Bronchial epithelial cell (primary cell): ENCODE measurements at regions not wholly inside any gene's neighbourhood (a gene's known extent, or its start where the extent isn't known, plus 50 kb on each side); places are given as distances from the start of the nearest gene placed in this dataset.

Experiments used
- DNase-seq: peaks from one replicate; pipeline ENCODE4 v3.0.0-alpha.2; 2010; ENCODE audit warnings: low read depth
- FAIRE-seq: peaks from 2 replicates; lab custom pipeline; 2011; peaks lifted over from hg19 to GRCh38; lab: Jason Lieb, UNC
- H3K27me3 ChIP-seq: 2 replicates; pipeline ENCODE4 v1.5.1; 2011; ENCODE audit warnings: low read length; ENCODE audit not compliant: control insufficient read depth, insufficient read depth
- H3K36me3 ChIP-seq: 2 replicates; pipeline ENCODE4 v1.5.1; 2011; ENCODE audit warnings: low read length; ENCODE audit not compliant: control insufficient read depth, insufficient read depth
- H3K4me3 ChIP-seq: 2 replicates; pipeline ENCODE4 v1.5.1; 2011; ENCODE audit warnings: mild to moderate bottlenecking, low read depth, low read length, control low read depth
- CTCF ChIP-seq: IDR thresholded peaks from 2 replicates; pipeline ENCODE4 v1.5.1; 2011; ENCODE audit warnings: mild to moderate bottlenecking, moderate library complexity, low read length, control low read depth, inconsistent platforms; ENCODE audit not compliant: insufficient read depth, severe bottlenecking

GRCh38 chr5:81856948-81857928 lies 106.3 kb upstream of the SSBP2 start:
- Histone ChIP-seq H3K4me3 (no peak overlapping the region), H3K27me3 (no peaks in the 10 kb centered on the region), H3K36me3 (no peaks in the 10 kb centered on the region)
- FAIRE-seq (no peak), DNase-seq (peak; percentile 37)
- TF ChIP-seq CTCF, result peak; percentile 39

GRCh38 chr5:81855591-81855990 lies 104.7 kb upstream of the SSBP2 start:
- Histone ChIP-seq H3K4me3 (no peak overlapping the region), H3K36me3 (no peaks in the 10 kb centered on the region), H3K27me3 (no peaks in the 10 kb centered on the region)
- TF ChIP-seq CTCF, result no peak
- FAIRE-seq, result no peak
- DNase-seq, result peak; percentile 73

- DNase-seq, result peak; percentile 30
- no peaks in the 10 kb centered on the region for H3K27me3 ChIP-seq
- no peak for TF ChIP-seq CTCF
- FAIRE-seq, result no peak
- no peak overlapping the region for H3K4me3 ChIP-seq
- H3K36me3 ChIP-seq, result no peaks in the 10 kb centered on the region
Measured at GRCh38 chr5:81854915-81855314, 104.0 kb upstream of the SSBP2 start.

- FAIRE-seq, result no peak
Measured at GRCh38 chr5:81854485-81854884, 103.6 kb upstream of the SSBP2 start.

GRCh38 chr5:81853030-81853357 lies 102.1 kb upstream of the SSBP2 start:
- Histone ChIP-seq H3K27me3 (no peaks in the 10 kb centered on the region), H3K36me3 (no peaks in the 10 kb centered on the region), H3K4me3 (no peak overlapping the region)
- FAIRE-seq, result no peak
- no peak for DNase-seq
- TF ChIP-seq CTCF, result no peak

More at GRCh38 chr5:81854485-81854884, 103.6 kb upstream of the SSBP2 start:
- DNase-seq, result no peak
- TF ChIP-seq CTCF, result no peak
- Histone ChIP-seq H3K4me3 (no peak overlapping the region), H3K27me3 (no peaks in the 10 kb centered on the region), H3K36me3 (no peaks in the 10 kb centered on the region)
